GM20431 (cell line): ENCODE measurements at regions not wholly inside any gene's neighbourhood (a gene's known extent, or its start where the extent isn't known, plus 50 kb on each side); places are given as distances from the start of the nearest gene placed in this dataset.

Experiments used
- in situ Hi-C: fragments of 300-500 bp; cut with MseI, MboI; formaldehyde crosslinking; loops from one replicate; pipeline ENCODE4 v1.15.0; 2020; ENCODE audit warnings: low sequenced_read_pairs; ENCODE audit not compliant: unreplicated experiment

- in situ Hi-C loops = loop anchor here (25.0 kb wide), 1 partner anchor 1633 kb away; no protein-coding TSS in a partner anchor
These were observed 78.4 kb downstream of the NAPG start for GRCh38 chr18:10604182-10604581.

- in situ Hi-C loops = loop anchor here (25.0 kb wide), 1 partner anchor 1630 kb away; no protein-coding TSS in a partner anchor
These were observed 81.1 kb downstream of the NAPG start for GRCh38 chr18:10606881-10607280.

DNA sequence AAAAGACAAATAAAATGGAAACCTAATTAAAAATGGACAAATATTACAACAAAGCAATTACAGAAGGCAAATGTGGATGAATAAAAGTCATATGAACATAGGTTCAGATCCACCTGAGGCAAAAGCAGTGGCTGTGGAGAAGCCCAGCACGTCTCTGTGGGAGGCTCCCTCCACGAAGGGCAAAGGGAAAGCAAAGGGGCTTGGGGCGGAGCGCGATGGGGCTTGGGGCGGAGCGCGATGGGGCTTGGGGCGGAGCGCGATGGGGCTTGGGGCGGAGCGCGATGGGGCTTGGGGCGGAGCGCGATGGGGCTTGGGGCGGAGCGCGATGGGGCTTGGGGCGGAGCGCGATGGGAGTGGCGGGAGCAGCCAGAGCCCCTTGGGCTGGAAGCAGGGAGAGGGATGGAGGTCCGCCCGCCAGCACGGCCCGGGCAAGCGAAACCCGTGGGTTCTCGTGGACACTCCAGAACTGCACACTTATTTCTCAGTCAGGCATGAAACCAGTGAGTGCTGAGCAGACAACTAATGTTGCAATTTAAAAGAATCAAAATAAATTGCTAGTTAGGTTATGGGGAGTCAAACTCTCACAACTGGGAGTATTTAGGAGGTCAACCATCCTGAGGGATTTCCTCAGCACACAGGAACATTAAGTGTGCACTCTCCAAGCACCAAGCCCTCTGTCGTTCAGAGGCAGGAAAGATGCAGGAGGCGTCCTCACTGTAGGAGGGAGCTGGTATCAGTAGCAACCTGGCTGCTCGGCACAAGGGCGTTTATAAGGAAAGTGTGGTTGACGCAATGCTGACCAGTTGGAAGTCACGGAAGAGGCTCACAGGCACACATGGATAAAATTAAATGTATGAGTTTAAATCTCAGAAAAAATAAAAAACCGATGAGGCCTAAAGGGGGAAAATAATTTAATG, 81.8 kb downstream of the NAPG start:
- in situ Hi-C loops = loop anchor here (25.0 kb wide), 1 partner anchor 1630 kb away; no protein-coding TSS in a partner anchor

DNA sequence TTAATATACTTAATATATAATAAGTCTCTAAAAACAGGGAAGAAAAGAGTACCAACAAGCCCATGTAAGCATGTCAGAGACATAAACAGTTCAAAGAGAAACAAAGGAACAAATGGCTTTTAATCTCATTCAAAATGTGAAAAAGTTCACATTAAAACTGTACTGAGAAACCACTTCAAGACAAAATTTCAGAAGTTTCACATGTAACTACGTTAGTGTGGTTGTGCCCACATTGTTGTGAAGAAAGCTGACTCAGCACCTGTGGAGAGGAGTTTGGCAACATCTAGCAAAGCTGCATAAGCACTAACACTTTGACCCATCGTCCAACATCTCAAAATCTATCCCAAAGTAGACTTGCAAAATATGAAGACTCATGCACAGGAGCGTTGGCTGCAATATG, 82.6 kb downstream of the NAPG start:
- in situ Hi-C loops = loop anchor here (25.0 kb wide), 1 partner anchor 1629 kb away; no protein-coding TSS in a partner anchor

DNA sequence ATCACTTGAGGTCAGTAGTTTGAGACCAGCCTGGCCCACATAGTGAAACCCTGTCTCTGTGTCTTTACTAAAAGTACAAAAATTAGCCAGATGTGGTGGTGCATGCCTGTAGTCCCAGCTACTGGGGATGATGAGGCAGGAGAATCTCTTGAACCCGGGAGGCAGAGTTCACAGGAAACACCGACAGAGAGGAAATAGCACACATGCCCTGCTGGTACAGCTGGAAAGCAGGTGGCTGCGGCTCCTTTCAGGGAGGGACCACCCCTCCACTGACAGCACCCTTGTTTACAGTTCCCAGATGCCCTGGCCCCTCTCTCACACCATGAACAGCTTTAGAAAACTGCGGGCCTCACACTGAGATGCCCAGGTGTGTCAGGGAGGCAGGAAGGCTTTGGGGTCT, 83.2 kb downstream of the NAPG start:
- in situ Hi-C loops = loop anchor here (25.0 kb wide), 1 partner anchor 1628 kb away; no protein-coding TSS in a partner anchor

DNA sequence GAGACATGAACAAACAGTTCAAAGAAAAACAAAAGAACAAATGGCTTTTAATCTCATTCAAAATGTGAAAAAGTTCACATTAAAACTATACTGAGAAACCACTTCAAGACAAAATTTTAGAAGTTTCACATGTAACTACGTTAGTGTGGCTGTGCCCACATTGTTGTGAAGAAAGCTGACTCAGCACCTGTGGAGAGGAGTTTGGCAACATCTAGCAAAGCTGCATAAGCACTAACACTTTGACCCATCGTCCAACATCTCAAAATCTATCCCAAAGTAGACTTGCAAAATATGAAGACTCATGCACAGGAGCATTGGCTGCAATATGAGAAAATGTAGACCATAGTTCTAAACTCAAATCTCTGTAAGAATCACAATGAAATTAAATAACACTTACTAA, 87.4 kb downstream of the NAPG start:
- in situ Hi-C loops = loop anchor here (25.0 kb wide), 1 partner anchor 1624 kb away; no protein-coding TSS in a partner anchor

GRCh38 chr18:10616714-10617113, 90.9 kb downstream of the NAPG start:
- in situ Hi-C loops = loop anchor here (25.0 kb wide), 1 partner anchor 1621 kb away; no protein-coding TSS in a partner anchor

DNA sequence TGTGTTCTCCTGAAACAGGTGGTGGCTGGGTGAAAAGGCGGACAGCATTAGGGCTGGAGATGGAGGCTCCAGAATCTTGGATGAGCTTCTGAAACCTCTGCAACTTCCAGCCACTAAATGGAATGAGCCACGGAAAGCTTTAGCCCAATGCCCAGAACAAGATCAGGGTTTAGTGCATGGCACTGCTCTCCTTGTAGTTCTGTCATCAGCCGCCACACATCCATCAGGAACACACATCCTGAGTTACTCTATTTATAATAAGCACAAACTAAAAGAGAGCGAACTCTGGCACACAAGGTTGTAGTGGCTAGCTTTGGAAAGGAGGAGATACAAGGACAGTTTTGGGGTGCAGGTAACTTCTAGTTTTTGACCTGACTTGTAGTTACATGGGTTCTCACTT, 93.0 kb downstream of the NAPG start:
- in situ Hi-C loops = loop anchor here (25.0 kb wide), 1 partner anchor 1619 kb away; no protein-coding TSS in a partner anchor

DNA sequence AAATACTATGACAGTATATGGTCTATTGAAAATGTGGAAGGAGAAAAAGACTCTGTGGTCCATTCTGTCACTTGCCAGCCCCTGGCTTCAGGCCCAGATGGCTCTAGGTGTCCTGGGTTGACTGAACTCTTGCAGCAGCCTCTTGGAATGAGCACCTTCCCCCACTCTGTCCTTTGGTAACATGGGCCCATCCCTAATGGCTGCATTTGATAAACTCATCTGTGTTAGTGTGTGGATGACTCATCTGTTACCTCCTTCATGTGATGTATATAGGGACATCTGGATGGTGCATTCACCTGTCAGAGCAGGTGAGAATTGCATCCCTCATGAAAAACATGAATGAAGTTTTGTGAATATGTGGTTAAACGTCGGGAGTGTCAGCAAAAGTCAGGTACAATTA, 93.5 kb downstream of the NAPG start:
- in situ Hi-C loops = loop anchor here (25.0 kb wide), 1 partner anchor 1618 kb away; no protein-coding TSS in a partner anchor

GRCh38 chr18:10619833-10620232, 94.0 kb downstream of the NAPG start:
- in situ Hi-C loops = loop anchor here (25.0 kb wide), 1 partner anchor 1617 kb away; no protein-coding TSS in a partner anchor
